Body of pancreas (tissue), 4 donors: ENCODE measurements at regions not wholly inside any gene's neighbourhood (a gene's known extent, or its start where the extent isn't known, plus 50 kb on each side); places are given as distances from the start of the nearest gene placed in this dataset.

Experiments
- CTCF ChIP-seq, 7 experiments: fragments of 450-650 bp in 4 of 7; fragments of 200-600 bp in 3 of 7; sonication (generic) in 3 of 7; IDR thresholded peaks; one replicate each; pipeline ENCODE4 v1.5.1; 2016 to 2019; ENCODE audit warnings: antibody characterized with exemption in 7 of 7
- POLR2A ChIP-seq, 3 donors: fragments of 450-650 bp; IDR thresholded peaks; one replicate each; pipeline ENCODE4 v1.6.1; 2016; ENCODE audit warnings: antibody characterized with exemption in 3 of 3, mild to moderate bottlenecking in 2 of 3

- TF ChIP-seq CTCF (IDR thresholded peaks at IDR 0.05), result no peak
- no peak for TF ChIP-seq POLR2A (IDR thresholded peaks at IDR 0.05)
These were observed 180.1 kb downstream of the C12orf50 start for GRCh38 chr12:87849074-87849473.
